AG10803 (cell line): ENCODE measurements at regions not wholly inside any gene's neighbourhood (a gene's known extent, or its start where the extent isn't known, plus 50 kb on each side); places are given as distances from the start of the nearest gene placed in this dataset.

ENCODE experiments used
- DNase-seq: peaks from one replicate; pipeline ENCODE4 v3.0.0; 2010; ENCODE audit warnings: low read depth
- H3K4me3 ChIP-seq: 2 replicates; pipeline ENCODE4 v1.5.1; 2011; ENCODE audit warnings: mild to moderate bottlenecking, low read length, control low read depth
- CTCF ChIP-seq: conservative IDR thresholded peaks from 2 replicates; pipeline ENCODE4 v1.5.1; 2011; ENCODE audit warnings: mild to moderate bottlenecking, low read length, control low read depth, inconsistent platforms

GRCh38 chr3:84510007-84510406 lies 448.8 kb upstream of the CADM2 start:
- no peak for DNase-seq
- H3K4me3 ChIP-seq: no peak overlapping the region
- TF ChIP-seq CTCF: no peak

- no peak overlapping the region for H3K4me3 ChIP-seq
- TF ChIP-seq CTCF: no peak
- DNase-seq: no peak
These were observed 435.9 kb upstream of the CADM2 start for GRCh38 chr3:84522893-84523292.

- TF ChIP-seq CTCF: no peak
- no peak overlapping the region for H3K4me3 ChIP-seq
- DNase-seq: no peak
These were observed 421.9 kb upstream of the CADM2 start for GRCh38 chr3:84536916-84537315.

- no peak for TF ChIP-seq CTCF
- no peak overlapping the region for H3K4me3 ChIP-seq
- DNase-seq: no peak
These were observed 420.2 kb upstream of the CADM2 start for GRCh38 chr3:84538597-84538996.

GRCh38 chr3:84547207-84547606 lies 411.6 kb upstream of the CADM2 start:
- no peak overlapping the region for H3K4me3 ChIP-seq
- no peak for DNase-seq
- no peak for TF ChIP-seq CTCF

- peak; percentile 31; the same call in 1 of the 2 replicates for TF ChIP-seq CTCF
- no peak overlapping the region for H3K4me3 ChIP-seq
- DNase-seq: peak; percentile 1
These were observed 410.5 kb upstream of the CADM2 start for GRCh38 chr3:84547971-84548970.

- no peak for DNase-seq
- H3K4me3 ChIP-seq: no peak overlapping the region
- no peak for TF ChIP-seq CTCF
These were observed 403.2 kb upstream of the CADM2 start for GRCh38 chr3:84555629-84556028.
